ENCODE measurements at regions not wholly inside any gene's neighbourhood (a gene's known extent, or its start where the extent isn't known, plus 50 kb on each side); places are given as distances from the start of the nearest gene placed in this dataset.

DNA sequence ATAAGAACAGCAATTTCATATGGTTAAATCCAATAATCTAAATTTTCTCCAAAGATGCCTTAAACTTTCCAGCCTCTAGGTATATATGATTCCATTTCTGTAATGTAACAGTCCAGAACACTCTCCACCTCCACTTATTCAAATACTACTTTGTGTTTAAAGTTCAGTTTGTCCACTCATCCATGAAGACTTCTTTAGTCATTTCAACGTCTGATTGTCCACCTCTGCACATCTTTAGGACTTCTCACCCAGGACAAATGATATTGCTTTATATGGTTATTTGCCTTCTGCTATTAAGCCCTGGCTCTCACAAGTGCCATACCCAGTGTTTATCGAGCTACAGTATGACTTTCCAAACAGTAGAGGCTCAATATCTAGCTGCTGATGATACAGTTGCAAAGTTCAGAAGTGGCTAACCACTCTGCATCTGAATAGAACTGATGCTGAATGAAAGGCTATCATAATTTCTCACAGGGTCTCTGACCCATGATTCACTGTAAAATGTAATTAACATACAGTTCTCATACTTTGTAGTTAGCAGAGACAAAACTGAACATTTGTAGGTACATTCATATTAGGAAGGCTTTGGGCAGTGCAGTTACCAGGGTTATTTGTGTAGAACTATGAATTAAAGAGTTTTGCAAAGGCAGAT is 93.7 kb upstream of the MBNL1 start:
- intact Hi-C loops (cut with DNase I) = no loop called here
- no peak for DNase-seq
- Histone ChIP-seq H3K27me3 (no peaks in the 10 kb centered on the region), H3K27ac (no peak overlapping the region), H3K9me3 (no peaks in the 10 kb centered on the region), H3K4me1 (peaks cover 0 to 18% (median 7%) of the 10 kb centered on the region in 4 donors), H3K36me3 (no peaks in the 10 kb centered on the region), H3K4me3 (no peak overlapping the region)
- TF ChIP-seq POLR2A (IDR thresholded peaks at IDR 0.05) = no peak
- no peak for TF ChIP-seq POLR2AphosphoS5 (IDR thresholded peaks at IDR 0.05)
- TF ChIP-seq, protein P1, sequence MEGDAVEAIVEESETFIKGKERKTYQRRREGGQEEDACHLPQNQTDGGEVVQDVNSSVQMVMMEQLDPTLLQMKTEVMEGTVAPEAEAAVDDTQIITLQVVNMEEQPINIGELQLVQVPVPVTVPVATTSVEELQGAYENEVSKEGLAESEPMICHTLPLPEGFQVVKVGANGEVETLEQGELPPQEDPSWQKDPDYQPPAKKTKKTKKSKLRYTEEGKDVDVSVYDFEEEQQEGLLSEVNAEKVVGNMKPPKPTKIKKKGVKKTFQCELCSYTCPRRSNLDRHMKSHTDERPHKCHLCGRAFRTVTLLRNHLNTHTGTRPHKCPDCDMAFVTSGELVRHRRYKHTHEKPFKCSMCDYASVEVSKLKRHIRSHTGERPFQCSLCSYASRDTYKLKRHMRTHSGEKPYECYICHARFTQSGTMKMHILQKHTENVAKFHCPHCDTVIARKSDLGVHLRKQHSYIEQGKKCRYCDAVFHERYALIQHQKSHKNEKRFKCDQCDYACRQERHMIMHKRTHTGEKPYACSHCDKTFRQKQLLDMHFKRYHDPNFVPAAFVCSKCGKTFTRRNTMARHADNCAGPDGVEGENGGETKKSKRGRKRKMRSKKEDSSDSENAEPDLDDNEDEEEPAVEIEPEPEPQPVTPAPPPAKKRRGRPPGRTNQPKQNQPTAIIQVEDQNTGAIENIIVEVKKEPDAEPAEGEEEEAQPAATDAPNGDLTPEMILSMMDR (IDR thresholded peaks at IDR 0.05) = no peak
- TF ChIP-seq EP300 (IDR thresholded peaks at IDR 0.05) = no peak
- 69 to 83% methylated on average over 2 of the region's 2 CpGs for WGBS, 2 donors

DNA sequence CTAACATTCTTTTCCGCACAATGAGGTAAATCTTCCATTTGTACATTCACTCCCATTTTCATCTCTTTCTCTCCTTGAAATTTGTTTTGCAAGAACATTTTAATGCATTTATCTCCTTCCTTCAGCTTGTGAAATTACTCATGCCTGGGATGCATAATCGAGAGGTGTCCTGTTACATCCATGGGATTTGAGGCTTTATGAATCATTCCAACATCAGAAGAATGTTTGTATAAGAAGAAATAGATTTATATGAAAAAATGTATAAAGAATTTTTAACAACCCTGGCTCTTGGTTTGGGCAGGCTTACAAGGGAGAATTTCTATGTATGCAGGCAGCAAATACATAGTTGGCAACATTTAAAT is 93.2 kb upstream of the MBNL1 start:
- no peaks in the 10 kb centered on the region for H3K27me3 ChIP-seq
- H3K9me3 ChIP-seq = no peaks in the 10 kb centered on the region
- DNase-seq = no peak
- H3K27ac ChIP-seq = no peak overlapping the region
- H3K4me3 ChIP-seq = no peak overlapping the region
- H3K36me3 ChIP-seq = no peaks in the 10 kb centered on the region
- intact Hi-C loops (cut with DNase I) = no loop called here
- H3K4me1 ChIP-seq = peaks cover 0 to 18% (median 7%) of the 10 kb centered on the region in 4 donors
- TF ChIP-seq POLR2AphosphoS5 (IDR thresholded peaks at IDR 0.05) = no peak
- TF ChIP-seq, protein P1 (IDR thresholded peaks at IDR 0.05) = no peak
- no peak for TF ChIP-seq POLR2A (IDR thresholded peaks at IDR 0.05)
- no peak for TF ChIP-seq EP300 (IDR thresholded peaks at IDR 0.05)
- WGBS, 2 donors = 94 to 95% methylated on average over 2 of the region's 2 CpGs

DNA sequence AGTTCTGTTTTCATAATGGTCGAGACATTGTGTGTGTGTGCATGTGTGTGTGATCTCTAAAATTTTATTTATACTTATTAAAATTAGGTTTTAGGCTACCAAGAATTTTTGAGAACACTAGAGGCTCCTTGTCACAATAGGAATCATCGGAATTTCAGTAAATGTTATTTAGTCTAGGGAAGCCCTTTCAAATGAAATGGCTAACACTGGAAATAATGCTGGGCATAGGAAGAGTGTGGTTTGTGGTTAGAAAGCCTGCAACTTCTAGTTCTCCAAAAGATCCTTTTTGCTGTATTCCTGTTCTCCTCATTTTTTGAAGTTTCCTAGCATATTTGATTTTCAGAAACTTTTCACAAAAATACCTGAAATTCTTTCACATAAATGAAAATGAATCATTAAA is 92.5 kb upstream of the MBNL1 start:
- Histone ChIP-seq H3K36me3 (no peaks in the 10 kb centered on the region), H3K4me1 (peaks cover 0 to 18% (median 7%) of the 10 kb centered on the region in 4 donors), H3K4me3 (no peak overlapping the region), H3K27ac (no peak overlapping the region), H3K27me3 (no peaks in the 10 kb centered on the region), H3K9me3 (no peaks in the 10 kb centered on the region)
- intact Hi-C loops (cut with DNase I) = no loop called here
- WGBS, 2 donors = 75 to 89% methylated on average over 2 of the region's 2 CpGs
- no peak for DNase-seq
- no peak for TF ChIP-seq EP300 (IDR thresholded peaks at IDR 0.05)
- no peak for TF ChIP-seq POLR2A (IDR thresholded peaks at IDR 0.05)
- TF ChIP-seq POLR2AphosphoS5 (IDR thresholded peaks at IDR 0.05) = no peak
- TF ChIP-seq, protein P1 (IDR thresholded peaks at IDR 0.05) = no peak

DNA sequence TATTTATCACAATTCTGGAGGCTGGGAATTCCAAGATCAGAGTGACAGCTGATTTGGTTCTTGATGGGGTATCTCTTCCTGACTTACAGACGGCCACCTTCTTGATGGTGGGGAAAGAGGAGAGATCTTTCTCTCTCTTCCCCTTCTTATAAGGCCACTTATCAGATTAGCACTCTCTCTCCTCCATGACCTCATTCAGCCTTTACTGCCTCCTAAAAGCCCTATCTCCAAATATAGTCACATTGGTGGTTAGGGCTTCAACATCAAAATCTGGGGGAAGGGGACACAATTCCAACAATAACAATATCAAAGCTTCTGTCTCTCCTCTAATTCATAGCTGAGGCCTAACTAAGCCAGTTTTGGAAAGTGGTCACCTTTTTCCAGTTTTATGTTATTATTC is 91.7 kb upstream of the MBNL1 start:
- H3K9me3 ChIP-seq = no peaks in the 10 kb centered on the region
- H3K36me3 ChIP-seq = no peaks in the 10 kb centered on the region
- TF ChIP-seq, protein P1 (IDR thresholded peaks at IDR 0.05) = no peak
- TF ChIP-seq EP300 (IDR thresholded peaks at IDR 0.05) = no peak
- no peak for TF ChIP-seq POLR2AphosphoS5 (IDR thresholded peaks at IDR 0.05)
- no peak for TF ChIP-seq POLR2A (IDR thresholded peaks at IDR 0.05)
- no peak overlapping the region for H3K4me3 ChIP-seq
- DNase-seq = no peak
- intact Hi-C loops (cut with DNase I) = no loop called here
- no peaks in the 10 kb centered on the region for H3K27me3 ChIP-seq
- H3K27ac ChIP-seq = no peak overlapping the region
- H3K4me1 ChIP-seq = peaks cover 0 to 18% (median 7%) of the 10 kb centered on the region in 4 donors
- WGBS, 2 donors = 74 to 95% methylated on average over 1 of the region's 1 CpG

DNA sequence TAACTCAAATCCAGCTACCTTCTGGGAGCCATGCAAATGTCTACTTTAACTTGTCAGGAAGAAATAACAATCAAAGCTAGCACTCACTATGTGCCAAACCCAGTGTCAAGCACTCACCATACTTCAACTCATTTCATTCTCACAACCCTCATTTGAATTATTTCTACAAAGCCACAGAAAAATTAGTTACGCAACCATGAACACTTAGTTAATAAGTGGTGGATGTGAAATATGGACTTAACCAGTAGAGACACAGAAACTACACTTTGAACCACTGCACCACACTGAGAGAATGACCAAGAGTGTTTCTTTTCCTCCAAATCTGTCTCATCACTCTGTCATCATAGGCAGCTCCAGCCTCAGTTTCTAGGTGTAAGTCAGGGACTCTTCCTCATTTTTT is 91.0 kb upstream of the MBNL1 start:
- TF ChIP-seq POLR2A (IDR thresholded peaks at IDR 0.05) (no peak), EP300 (IDR thresholded peaks at IDR 0.05) (no peak), POLR2AphosphoS5 (IDR thresholded peaks at IDR 0.05) (no peak)
- TF ChIP-seq, protein P1 (IDR thresholded peaks at IDR 0.05) = no peak
- H3K4me3 ChIP-seq = no peak overlapping the region
- no peak for DNase-seq
- peaks cover 0 to 18% (median 7%) of the 10 kb centered on the region in 4 donors for H3K4me1 ChIP-seq
- intact Hi-C loops (cut with DNase I) = no loop called here
- H3K27ac ChIP-seq = no peak overlapping the region
- 91 to 98% methylated on average over 1 of the region's 1 CpG for WGBS, 2 donors
- H3K9me3 ChIP-seq = no peaks in the 10 kb centered on the region
- H3K27me3 ChIP-seq = no peaks in the 10 kb centered on the region
- no peaks in the 10 kb centered on the region for H3K36me3 ChIP-seq
